HL-60 (cell line): ENCODE measurements at regions not wholly inside any gene's neighbourhood (a gene's known extent, or its start where the extent isn't known, plus 50 kb on each side); places are given as distances from the start of the nearest gene placed in this dataset.

Experiments
- CTCF ChIP-seq: IDR thresholded peaks from one replicate; pipeline ENCODE4 v1.5.1; 2011; ENCODE audit warnings: low read length, control low read depth, inconsistent platforms; ENCODE audit not compliant: insufficient read depth
- POLR2AphosphoS5 ChIP-seq: IDR thresholded peaks from 2 replicates; pipeline ENCODE4 v1.6.1; 2012; ENCODE audit warnings: low read depth
- REST ChIP-seq: IDR thresholded peaks from 2 replicates; pipeline ENCODE4 v1.6.1; 2012; ENCODE audit warnings: low read depth; ENCODE audit not compliant: insufficient replicate concordance

- no peak for TF ChIP-seq CTCF
- no peak for TF ChIP-seq POLR2AphosphoS5
- no peak for TF ChIP-seq REST
Observed at GRCh38 chr5:123800640-123801039, 288.7 kb downstream of the CSNK1G3 start.
